GM12878 (cell line): ENCODE measurements at regions not wholly inside any gene's neighbourhood (a gene's known extent, or its start where the extent isn't known, plus 50 kb on each side); places are given as distances from the start of the nearest gene placed in this dataset.

Experiments used
- ATAC-seq: fragments of 200-7000 bp; cut with Tn5 transposase; 3 replicates; pipeline ENCODE4 v1.9.1; 2020; ENCODE audit warnings: mild to moderate bottlenecking, moderate library complexity
- BruUV-seq: library from RNA; stranded (reverse); fragments of 400-500 nt; replicated peaks from 2 replicates; lab custom pipeline; 2021; lab: Mats Ljungman, UMichigan
- CTCF ChIA-PET: fragments of 300-600 bp; sonication (Branson Sonifier 250); formaldehyde crosslinking; extraction: SDS; loops from one replicate; lab custom pipeline; 2021; ENCODE audit warnings: inconsistent platforms; lab: Yijun Ruan, JAX
- POLR2A ChIA-PET: fragments of 350-600 bp; formaldehyde crosslinking; extraction: SDS; loops from one replicate; lab custom pipeline; 2021; ENCODE audit warnings: inconsistent platforms; lab: Charles Lee
- RAD21 ChIA-PET: fragments of 300-600 bp; sonication (Branson Sonifier 250); formaldehyde crosslinking; loops from one replicate; lab custom pipeline; 2023; ENCODE audit warnings: antibody characterized with exemption; ENCODE audit not compliant: unreplicated experiment; lab: Charles Lee
- SMC1A ChIA-PET: fragments of 300-600 bp; sonication (Branson Sonifier 250); formaldehyde crosslinking; loops from one replicate; lab custom pipeline; 2023; ENCODE audit not compliant: unreplicated experiment, uncharacterized antibody; lab: Charles Lee
- DNase-seq: peaks from one replicate; pipeline ENCODE4 v3.0.0-alpha.2; 2011; ENCODE audit warnings: low read depth, low spot score
- FAIRE-seq: peaks from 3 replicates; lab custom pipeline; 2011; peaks lifted over from hg19 to GRCh38; lab: Jason Lieb, UNC
- H2AFZ ChIP-seq: 2 replicates; pipeline ENCODE4 v1.6.0; 2011; ENCODE audit warnings: low read depth, low read length, control low read depth; ENCODE audit not compliant: control insufficient read depth
- H3K27ac ChIP-seq: 2 replicates; pipeline ENCODE4 v1.5.1; 2011; ENCODE audit warnings: control low read depth; ENCODE audit not compliant: control insufficient read depth, insufficient read depth
- H3K27me3 ChIP-seq, 2 experiments: replicated peaks in 1 of 2; 2 replicates each; pipeline versions ENCODE4 v1.6.0 to v1.6.1; 2011; ENCODE audit warnings: low read length in 1 of 2; ENCODE audit not compliant: control insufficient read depth in 2 of 2, insufficient read depth in 2 of 2
- H3K36me3 ChIP-seq, 2 experiments: 2 replicates each; pipeline ENCODE4 v1.5.1; 2011; ENCODE audit warnings: low read length in 1 of 2; ENCODE audit not compliant: control insufficient read depth in 2 of 2, insufficient read depth in 2 of 2
- H3K4me1 ChIP-seq: 2 replicates; pipeline ENCODE4 v1.6.1; 2011; ENCODE audit warnings: mild to moderate bottlenecking, low read length, moderate library complexity, mixed read lengths; ENCODE audit not compliant: control insufficient read depth, insufficient read depth
- H3K4me2 ChIP-seq: 2 replicates; pipeline ENCODE4 v1.6.0; 2011; ENCODE audit warnings: control low read depth; ENCODE audit not compliant: control insufficient read depth, insufficient read depth
- H3K4me3 ChIP-seq: fragments of 200-600 bp; sonication (generic); 2 replicates; pipeline ENCODE4 v1.5.1; 2016
- H3K79me2 ChIP-seq: 2 replicates; pipeline ENCODE4 v1.6.0; 2011; ENCODE audit warnings: low read length; ENCODE audit not compliant: control insufficient read depth, insufficient read depth
- H3K9ac ChIP-seq: 2 replicates; pipeline ENCODE4 v1.8.0; 2011; ENCODE audit warnings: low read length, control low read depth, mixed read lengths; ENCODE audit not compliant: control insufficient read depth, insufficient read depth
- H3K9me3 ChIP-seq: replicated peaks from 3 replicates; pipeline ENCODE4 v1.5.1; 2011; ENCODE audit warnings: mild to moderate bottlenecking, low read length; ENCODE audit not compliant: control insufficient read depth, insufficient read depth
- H4K20me1 ChIP-seq: 2 replicates; pipeline ENCODE4 v1.6.0; 2011; ENCODE audit not compliant: control insufficient read depth, insufficient read depth
- CBX3 ChIP-seq: fragments of 200-600 bp; sonication (generic); IDR thresholded peaks from 2 replicates; pipeline ENCODE4 v1.6.1; 2016; ENCODE audit warnings: low read depth, borderline replicate concordance
- CEBPB ChIP-seq, 2 experiments: fragments of 150-350 bp in 1 of 2; IDR thresholded peaks; 2 replicates each; pipeline ENCODE4 v1.6.1; 2012 to 2014; ENCODE audit warnings: low read depth in 2 of 2, low read length in 2 of 2, borderline replicate concordance in 1 of 2, inconsistent platforms in 1 of 2
- ESRRA ChIP-seq: IDR thresholded peaks from 2 replicates; pipeline ENCODE4 v1.6.1; 2012; ENCODE audit warnings: mild to moderate bottlenecking, low read length, improper control_type of control experiment
- FOXM1 ChIP-seq: IDR thresholded peaks from 2 replicates; pipeline ENCODE4 v1.6.1; 2012; ENCODE audit warnings: low read depth, mild to moderate bottlenecking, inconsistent platforms, low read length, moderate library complexity
- MTA3 ChIP-seq: IDR thresholded peaks from 2 replicates; pipeline ENCODE4 v1.6.1; 2012; ENCODE audit warnings: low read length, inconsistent platforms, borderline replicate concordance
- NR2C2 ChIP-seq: IDR thresholded peaks from 2 replicates; pipeline ENCODE4 v1.6.1; 2011; ENCODE audit warnings: borderline replicate concordance, low read depth; ENCODE audit not compliant: control insufficient read depth, insufficient read length
- RUNX3 ChIP-seq: IDR thresholded peaks from 2 replicates; pipeline ENCODE4 v1.6.1; 2012; ENCODE audit warnings: low read length, inconsistent platforms
- TCF7 ChIP-seq: IDR thresholded peaks from 2 replicates; pipeline ENCODE4 v1.6.1; 2014; ENCODE audit warnings: antibody characterized with exemption, borderline replicate concordance
- WRNIP1 ChIP-seq: IDR thresholded peaks from 2 replicates; pipeline ENCODE4 v1.6.1; 2011; ENCODE audit warnings: low read depth, low read length, improper control_type of control experiment, borderline replicate concordance
- ZNF24 ChIP-seq: fragments of 450-650 bp; IDR thresholded peaks from 2 replicates; pipeline ENCODE4 v1.6.1; 2017; ENCODE audit warnings: antibody characterized with exemption, mild to moderate bottlenecking
- ZNF274 ChIP-seq: IDR thresholded peaks from one replicate; pipeline ENCODE4 v1.8.0; 2011; ENCODE audit not compliant: insufficient read length, insufficient read depth
- WGBS: methylation state at CpG from one replicate; pipeline ENCODE4 v1.1.6; 2016; ENCODE audit warnings: low lambda C conversion rate; ENCODE audit not compliant: insufficient replicate concordance, insufficient coverage; ENCODE audit errors: missing lambda C conversion rate; 5-methylcytosine and 5-hydroxymethylcytosine counted together
- in situ Hi-C: fragments of 300-500 bp; cut with MboI; formaldehyde crosslinking; loops from 9 replicates; pipeline ENCODE4 v1.14.3; 2018; ENCODE audit warnings: mixed read lengths
- intact Hi-C: fragments of 100-400 bp; cut with micrococcal nuclease; formaldehyde crosslinking; loops from one replicate; pipeline ENCODE4 v1.14.2; 2022; ENCODE audit not compliant: unreplicated experiment
- TF ChIP-seq, protein P1 (sequence below): fragments of 450-650 bp; IDR thresholded peaks from 2 replicates; pipeline ENCODE4 v1.6.1; 2018; ENCODE audit warnings: borderline replicate concordance, mild to moderate bottlenecking; ENCODE audit not compliant: partially characterized antibody
- TF ChIP-seq, protein P2 (sequence below): IDR thresholded peaks from 2 replicates; pipeline ENCODE4 v1.6.1; 2011; ENCODE audit warnings: low read depth, low read length, improper control_type of control experiment, borderline replicate concordance
- TF ChIP-seq, protein P3 (sequence below): fragments of 450-650 bp; IDR thresholded peaks from 2 replicates; pipeline ENCODE4 v1.6.1; 2016; ENCODE audit warnings: mild to moderate bottlenecking, moderate library complexity, borderline replicate concordance
- TF ChIP-seq, protein P4 (sequence below): IDR thresholded peaks from 2 replicates; pipeline ENCODE4 v1.6.1; 2012; ENCODE audit warnings: low read length, inconsistent platforms

DNA sequence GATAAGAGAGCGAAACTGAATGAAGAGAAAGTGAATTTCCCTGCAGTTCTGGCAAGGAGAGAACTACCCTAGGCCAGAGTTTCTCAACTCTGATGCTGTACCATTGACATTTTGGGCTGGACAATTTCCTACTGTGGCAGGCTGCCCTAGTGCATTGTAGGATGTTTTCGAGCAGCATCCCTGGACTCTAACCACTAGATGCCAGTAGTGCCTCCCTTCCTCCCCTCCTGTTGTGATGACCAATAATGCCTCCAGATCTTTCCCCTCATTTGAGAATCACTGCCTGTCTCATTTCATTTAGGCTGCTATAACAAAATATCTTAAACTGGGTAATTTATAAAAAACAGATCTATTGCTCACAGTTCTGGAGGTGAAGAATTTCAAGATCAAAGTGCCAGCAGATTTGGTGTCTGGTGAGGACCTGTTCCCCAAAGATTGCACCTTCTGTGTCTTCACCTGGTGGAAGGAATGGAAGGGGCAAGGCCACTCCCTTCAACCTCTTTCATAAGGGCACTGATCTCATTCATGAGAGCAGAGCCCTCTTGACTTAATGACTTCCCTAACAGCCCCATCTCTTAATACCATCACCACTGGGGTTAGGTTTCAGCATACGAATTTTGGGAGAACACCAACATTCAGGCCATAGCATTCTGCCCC lies 188.9 kb upstream of the MEIS2 start:
- BruUV-seq: no TSS peak
- ChIA-PET CTCF (no interaction called here), SMC1A (no interaction called here)

More for the DNA sequence above, 188.9 kb upstream of the MEIS2 start:
- POLR2A ChIA-PET: no interaction called here
- H3K4me2 ChIP-seq: no peak overlapping the region
- intact Hi-C loops (no loop called here), in situ Hi-C loops (no loop called here)
- H3K27ac ChIP-seq: no peak overlapping the region
- ATAC-seq (no peak), DNase-seq (no peak), FAIRE-seq (no peak)
- no peaks in the 10 kb centered on the region for H4K20me1 ChIP-seq
- no peaks in the 10 kb centered on the region for H3K79me2 ChIP-seq
- H3K9ac ChIP-seq: no peak overlapping the region
- WGBS: 5% methylated on average over 3 of the region's 3 CpGs
- H3K36me3 ChIP-seq: no peaks in the 10 kb centered on the region
- no peaks in the 10 kb centered on the region for H3K27me3 ChIP-seq
- RAD21 ChIA-PET: no interaction called here
- no peak overlapping the region for H3K4me3 ChIP-seq
- no peak for TF ChIP-seq CEBPB (IDR thresholded peaks at IDR 0.05; ENCODE audit: borderline replicate concordance in 1 of 2, low read depth in 2 of 2, low read length in 2 of 2)
- TF ChIP-seq, protein P1, sequence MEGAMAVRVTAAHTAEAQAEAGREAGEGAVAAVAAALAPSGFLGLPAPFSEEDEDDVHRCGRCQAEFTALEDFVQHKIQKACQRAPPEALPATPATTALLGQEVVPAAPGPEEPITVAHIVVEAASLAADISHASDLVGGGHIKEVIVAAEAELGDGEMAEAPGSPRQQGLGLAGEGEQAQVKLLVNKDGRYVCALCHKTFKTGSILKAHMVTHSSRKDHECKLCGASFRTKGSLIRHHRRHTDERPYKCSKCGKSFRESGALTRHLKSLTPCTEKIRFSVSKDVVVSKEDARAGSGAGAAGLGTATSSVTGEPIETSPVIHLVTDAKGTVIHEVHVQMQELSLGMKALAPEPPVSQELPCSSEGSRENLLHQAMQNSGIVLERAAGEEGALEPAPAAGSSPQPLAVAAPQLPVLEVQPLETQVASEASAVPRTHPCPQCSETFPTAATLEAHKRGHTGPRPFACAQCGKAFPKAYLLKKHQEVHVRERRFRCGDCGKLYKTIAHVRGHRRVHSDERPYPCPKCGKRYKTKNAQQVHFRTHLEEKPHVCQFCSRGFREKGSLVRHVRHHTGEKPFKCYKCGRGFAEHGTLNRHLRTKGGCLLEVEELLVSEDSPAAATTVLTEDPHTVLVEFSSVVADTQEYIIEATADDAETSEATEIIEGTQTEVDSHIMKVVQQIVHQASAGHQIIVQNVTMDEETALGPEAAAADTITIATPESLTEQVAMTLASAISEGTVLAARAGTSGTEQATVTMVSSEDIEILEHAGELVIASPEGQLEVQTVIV: no peak
- TF ChIP-seq FOXM1: no peak
- TF ChIP-seq, protein P2, sequence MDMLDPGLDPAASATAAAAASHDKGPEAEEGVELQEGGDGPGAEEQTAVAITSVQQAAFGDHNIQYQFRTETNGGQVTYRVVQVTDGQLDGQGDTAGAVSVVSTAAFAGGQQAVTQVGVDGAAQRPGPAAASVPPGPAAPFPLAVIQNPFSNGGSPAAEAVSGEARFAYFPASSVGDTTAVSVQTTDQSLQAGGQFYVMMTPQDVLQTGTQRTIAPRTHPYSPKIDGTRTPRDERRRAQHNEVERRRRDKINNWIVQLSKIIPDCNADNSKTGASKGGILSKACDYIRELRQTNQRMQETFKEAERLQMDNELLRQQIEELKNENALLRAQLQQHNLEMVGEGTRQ: no peak
- TF ChIP-seq NR2C2: no peak
- no peak for TF ChIP-seq ESRRA
- TF ChIP-seq TCF7: no peak
- TF ChIP-seq RUNX3: no peak
- no peak for TF ChIP-seq CBX3
- TF ChIP-seq, protein P3, sequence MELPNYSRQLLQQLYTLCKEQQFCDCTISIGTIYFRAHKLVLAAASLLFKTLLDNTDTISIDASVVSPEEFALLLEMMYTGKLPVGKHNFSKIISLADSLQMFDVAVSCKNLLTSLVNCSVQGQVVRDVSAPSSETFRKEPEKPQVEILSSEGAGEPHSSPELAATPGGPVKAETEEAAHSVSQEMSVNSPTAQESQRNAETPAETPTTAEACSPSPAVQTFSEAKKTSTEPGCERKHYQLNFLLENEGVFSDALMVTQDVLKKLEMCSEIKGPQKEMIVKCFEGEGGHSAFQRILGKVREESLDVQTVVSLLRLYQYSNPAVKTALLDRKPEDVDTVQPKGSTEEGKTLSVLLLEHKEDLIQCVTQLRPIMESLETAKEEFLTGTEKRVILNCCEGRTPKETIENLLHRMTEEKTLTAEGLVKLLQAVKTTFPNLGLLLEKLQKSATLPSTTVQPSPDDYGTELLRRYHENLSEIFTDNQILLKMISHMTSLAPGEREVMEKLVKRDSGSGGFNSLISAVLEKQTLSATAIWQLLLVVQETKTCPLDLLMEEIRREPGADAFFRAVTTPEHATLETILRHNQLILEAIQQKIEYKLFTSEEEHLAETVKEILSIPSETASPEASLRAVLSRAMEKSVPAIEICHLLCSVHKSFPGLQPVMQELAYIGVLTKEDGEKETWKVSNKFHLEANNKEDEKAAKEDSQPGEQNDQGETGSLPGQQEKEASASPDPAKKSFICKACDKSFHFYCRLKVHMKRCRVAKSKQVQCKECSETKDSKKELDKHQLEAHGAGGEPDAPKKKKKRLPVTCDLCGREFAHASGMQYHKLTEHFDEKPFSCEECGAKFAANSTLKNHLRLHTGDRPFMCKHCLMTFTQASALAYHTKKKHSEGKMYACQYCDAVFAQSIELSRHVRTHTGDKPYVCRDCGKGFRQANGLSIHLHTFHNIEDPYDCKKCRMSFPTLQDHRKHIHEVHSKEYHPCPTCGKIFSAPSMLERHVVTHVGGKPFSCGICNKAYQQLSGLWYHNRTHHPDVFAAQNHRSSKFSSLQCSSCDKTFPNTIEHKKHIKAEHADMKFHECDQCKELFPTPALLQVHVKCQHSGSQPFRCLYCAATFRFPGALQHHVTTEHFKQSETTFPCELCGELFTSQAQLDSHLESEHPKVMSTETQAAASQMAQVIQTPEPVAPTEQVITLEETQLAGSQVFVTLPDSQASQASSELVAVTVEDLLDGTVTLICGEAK: no peak
- no peak for TF ChIP-seq WRNIP1
- TF ChIP-seq MTA3: no peak
- TF ChIP-seq ZNF274: no peak
- no peak for TF ChIP-seq ZNF24
- TF ChIP-seq, protein P4, sequence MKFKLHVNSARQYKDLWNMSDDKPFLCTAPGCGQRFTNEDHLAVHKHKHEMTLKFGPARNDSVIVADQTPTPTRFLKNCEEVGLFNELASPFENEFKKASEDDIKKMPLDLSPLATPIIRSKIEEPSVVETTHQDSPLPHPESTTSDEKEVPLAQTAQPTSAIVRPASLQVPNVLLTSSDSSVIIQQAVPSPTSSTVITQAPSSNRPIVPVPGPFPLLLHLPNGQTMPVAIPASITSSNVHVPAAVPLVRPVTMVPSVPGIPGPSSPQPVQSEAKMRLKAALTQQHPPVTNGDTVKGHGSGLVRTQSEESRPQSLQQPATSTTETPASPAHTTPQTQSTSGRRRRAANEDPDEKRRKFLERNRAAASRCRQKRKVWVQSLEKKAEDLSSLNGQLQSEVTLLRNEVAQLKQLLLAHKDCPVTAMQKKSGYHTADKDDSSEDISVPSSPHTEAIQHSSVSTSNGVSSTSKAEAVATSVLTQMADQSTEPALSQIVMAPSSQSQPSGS: no peak
- H2AFZ ChIP-seq: no peak overlapping the region
- no peaks in the 10 kb centered on the region for H3K9me3 ChIP-seq
- no peaks in the 10 kb centered on the region for H3K4me1 ChIP-seq
